CD4-positive, alpha-beta T cell treated with Interleukin-1 beta for 1 hour (primary cell): ENCODE measurements at regions not wholly inside any gene's neighbourhood (a gene's known extent, or its start where the extent isn't known, plus 50 kb on each side); places are given as distances from the start of the nearest gene placed in this dataset.
"Not testable (repeated sequence)": the region's sequence is repeated elsewhere in the genome, so short reads cannot be mapped to it uniquely, and the experiment has no call there.

Experiments used
- DNase-seq, 2 donors: peaks; one replicate each; pipeline ENCODE4 v3.0.0-alpha.2; 2020 to 2022

DNA sequence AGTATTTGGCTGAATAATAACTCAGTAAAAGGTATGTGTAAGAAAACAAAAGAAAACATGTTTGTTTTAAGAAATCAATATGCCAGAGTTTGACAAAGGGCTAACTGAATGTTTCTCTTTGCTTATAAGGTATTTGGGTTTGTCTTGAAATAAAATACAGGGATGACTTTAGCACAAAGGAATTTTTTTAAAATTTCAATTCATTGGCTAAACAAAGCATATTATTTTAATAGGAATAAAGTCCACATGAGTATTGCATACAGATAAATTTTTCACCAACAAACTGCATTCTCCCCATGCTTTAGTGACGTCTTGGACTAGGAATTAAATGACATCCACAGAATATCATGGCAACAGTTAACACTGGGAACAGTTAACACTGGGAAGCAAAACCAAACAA lies 480.0 kb upstream of the JAG1 start:
- no peak for DNase-seq

DNA sequence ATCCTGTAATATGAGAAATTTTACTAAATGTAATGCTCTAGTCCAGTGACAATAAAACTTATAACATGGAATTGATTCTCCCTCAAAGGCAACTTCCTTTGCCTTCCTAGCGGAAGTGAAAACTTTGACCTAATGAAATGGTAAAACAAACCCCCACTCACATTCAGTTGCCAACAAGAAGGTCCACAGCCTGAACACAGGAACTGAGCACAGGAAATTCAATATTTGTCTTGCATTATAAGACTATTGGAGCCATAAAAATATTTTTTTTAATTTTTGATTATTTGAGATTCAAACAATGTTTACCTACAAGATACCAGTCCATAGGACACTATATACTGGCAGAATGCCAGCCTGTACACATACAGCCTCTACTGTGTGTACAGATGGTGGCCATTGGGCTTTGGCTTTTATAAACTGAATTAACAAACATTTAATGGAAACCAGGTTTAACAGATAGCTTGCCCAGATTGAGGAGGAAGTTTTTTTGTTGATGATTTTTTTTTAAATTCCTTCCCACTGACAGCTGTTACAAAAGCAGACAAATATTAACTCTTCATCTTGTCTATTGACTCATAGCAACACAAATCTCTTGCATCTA lies 481.5 kb upstream of the JAG1 start:
- no peak for DNase-seq

DNA sequence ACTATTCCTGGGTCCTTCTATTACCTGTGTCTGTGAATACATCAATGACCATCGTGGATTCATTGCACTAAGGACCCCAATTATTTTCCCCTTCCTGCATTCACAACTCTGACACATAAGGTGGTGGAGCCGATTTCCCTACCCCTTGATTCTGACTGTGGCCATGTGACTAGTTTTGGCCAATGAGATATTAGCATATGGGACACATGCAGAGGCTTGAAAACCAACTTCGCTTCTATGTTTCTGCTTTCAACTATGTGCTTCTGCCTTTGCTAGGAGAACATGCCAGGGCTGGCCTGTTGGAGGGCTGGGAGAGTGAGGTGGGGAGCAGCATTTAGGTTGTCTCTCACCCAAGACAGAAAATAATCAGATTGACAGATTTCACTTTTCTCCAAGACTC lies 483.1 kb upstream of the JAG1 start:
- no peak for DNase-seq

DNA sequence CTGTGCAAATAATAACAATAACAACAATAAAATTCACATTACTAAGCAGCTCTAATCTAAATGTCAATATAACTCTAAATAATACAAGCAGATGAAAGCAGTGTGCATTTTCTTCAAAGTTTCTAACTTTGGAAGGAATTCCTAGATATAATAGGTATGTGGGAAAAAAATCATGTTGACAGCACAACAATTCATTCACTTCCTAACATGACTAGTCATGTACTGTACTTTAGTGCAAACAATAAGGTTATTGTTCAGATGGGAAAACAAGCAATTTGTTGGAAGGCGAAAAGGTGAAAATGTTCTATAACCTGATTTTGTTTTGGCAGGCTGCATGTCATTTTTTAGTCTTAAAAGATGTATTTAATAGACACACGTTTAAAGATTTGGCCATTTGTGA lies 484.3 kb upstream of the JAG1 start:
- DNase-seq, result no peak

DNA sequence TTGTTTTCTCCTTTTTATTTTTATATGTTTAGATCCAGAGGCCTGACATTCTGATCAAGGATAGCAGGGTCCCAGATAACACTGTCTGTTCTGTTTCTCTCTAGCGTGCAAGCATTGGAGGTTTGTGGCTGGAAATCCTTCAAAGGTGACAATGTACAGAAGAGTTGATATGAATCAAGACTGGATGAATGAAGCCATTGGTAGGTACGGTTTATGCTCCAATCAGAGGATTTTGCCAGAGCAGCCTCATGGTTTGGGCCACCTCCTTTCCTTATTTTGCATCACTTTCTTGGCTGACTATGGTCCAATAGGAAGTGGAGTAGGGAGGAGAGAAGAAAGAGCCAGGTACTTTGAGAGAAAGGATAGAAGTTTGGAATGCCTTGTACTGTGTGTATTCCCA lies 484.8 kb upstream of the JAG1 start:
- no peak for DNase-seq

DNA sequence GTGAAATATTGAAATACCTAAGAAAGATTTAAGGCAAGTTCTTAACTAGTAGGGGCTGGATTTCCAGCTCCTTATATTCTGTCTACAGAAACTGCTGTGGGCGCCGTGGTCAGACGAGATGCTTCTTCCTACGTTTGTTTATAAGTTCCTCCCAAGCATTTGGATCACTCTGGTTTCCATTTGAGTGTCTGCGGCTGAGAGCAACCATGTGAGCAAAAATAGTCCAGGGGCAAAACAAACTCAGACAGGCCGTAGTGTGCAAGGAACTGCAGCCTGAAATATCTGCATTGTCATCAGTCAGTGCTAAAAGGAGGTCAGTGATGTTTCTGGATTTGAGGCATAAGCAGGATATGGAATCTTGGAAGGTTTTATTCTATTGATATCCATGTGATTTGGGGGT lies 485.9 kb upstream of the JAG1 start:
- DNase-seq, result no peak

DNA sequence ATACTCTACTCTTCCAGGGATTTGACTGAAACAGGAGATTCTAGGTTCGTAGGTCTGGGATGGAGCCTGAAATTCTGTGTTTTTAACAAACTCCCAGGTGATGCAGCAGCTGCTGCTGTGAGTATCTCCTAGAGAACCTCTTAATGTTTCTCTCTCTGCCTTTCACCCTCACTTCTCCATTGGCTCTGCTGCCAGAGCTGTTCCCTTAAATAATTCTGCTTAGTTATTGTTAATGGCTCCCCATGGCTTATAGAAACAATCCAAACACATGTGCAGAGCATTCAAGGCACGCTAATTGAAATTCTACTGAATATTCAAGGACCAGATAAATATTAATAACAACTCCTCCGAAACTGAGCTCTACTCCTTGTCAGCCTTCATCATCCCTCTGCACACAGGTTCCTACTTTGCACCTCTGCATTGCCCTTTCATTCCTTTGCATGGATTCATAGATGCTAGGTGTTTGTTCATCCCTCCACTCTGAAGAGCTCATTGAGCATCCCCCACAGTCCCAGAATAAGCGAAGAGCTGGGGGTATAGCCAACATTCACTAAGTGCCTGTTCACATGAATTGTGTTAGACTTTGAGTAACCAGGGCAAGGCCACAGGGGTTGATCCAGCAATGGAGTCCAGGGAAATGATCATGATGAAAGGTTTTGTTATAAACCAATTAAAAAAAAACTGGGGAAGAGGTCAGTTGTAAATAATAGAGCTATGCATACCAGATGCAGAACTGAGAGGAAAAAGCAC lies 488.4 kb upstream of the JAG1 start:
- no peak for DNase-seq

DNA sequence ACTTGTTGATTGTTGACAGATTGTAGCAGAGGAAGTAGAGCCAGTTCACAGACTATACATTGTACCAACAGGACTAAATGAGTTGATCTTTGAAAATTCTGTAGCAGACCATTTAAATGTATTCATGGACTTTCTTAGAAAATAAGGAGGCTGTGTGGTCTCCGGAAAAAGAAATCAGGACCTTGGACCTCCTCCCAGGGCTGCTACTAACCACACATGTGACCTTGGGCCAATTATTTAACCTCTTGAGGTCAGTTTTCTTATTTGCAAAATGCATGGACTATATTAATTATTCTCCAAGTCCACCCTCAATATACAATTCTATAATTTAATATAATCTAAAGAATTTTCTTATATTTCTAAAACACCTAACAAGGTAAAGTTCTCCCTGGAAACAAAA lies 492.0 kb upstream of the JAG1 start:
- DNase-seq, result no peak

DNA sequence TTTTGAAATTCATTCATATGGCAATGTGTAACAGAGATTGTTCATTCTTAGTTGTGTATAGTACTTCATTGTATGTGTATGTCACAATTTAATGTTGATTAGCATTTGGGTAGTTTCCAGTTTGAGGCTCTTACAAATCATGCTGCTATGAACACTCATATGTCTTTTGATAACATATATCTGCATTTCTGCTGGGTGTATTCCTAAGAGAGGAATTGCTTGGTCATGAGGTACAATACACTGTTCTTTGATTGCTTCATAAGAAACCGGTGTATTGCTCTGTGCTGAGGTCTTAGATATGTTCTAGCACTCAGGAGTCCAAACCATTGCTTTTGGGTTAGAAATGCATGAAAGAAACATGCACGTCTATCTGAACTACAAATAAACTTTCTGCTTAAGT lies 492.9 kb upstream of the JAG1 start:
- DNase-seq, result no peak

DNA sequence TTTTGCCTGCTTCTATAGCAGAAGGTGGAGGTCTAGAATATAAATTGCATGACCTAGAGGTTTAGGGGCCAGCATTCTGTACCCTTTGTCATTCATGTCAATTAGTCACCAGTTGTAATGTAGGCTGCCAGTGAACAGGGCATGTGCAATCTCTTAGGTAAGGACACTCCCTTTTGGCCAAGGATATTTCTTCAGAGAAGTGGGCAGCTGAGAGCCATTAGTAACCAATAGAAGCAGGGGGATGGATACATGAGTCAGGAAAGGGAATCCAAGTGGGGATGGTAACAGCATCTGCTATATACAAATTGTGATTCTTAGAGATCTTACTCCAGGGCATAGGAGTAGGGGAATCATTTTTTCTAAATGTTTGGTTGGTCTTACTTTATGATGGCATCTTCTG lies 494.2 kb upstream of the JAG1 start:
- DNase-seq, result no peak

DNA sequence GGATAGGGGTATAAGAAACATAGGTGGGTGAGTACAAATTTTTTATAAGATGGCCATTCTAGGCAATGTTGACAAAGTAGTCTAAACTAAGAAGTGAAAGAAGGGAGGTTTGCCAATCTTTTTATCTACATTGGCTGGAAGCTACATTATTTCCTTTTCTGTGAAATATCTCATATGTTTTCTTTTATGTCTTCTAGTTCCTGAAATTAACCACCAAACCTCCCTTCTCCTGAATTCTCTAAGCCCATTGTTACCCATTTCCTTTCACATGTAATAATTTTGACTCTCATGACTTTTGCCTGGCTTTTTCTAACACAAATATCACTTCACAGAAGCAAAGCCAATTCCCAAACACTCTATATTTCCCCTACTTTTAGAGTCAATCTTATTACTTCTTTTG lies 496.2 kb upstream of the JAG1 start:
- DNase-seq, result no peak

DNA sequence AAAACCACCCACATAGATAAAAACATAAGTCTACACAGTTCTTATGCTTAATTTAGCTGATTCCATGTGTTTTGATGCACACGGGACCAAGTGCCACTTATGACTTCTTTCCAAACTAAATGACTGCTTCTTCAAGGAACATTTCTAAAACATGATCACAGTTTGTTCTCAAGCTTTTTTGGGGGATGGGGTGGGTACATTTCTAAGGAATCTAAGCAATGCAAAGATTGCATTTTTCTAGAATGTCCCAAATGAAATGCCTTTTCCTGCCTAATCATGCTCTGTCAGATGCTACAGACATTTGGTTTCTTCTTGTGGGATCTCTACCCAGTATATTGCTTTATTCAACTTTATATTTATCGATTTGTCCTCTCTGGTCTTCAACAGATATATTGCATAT lies 496.8 kb upstream of the JAG1 start:
- DNase-seq, result no peak

DNA sequence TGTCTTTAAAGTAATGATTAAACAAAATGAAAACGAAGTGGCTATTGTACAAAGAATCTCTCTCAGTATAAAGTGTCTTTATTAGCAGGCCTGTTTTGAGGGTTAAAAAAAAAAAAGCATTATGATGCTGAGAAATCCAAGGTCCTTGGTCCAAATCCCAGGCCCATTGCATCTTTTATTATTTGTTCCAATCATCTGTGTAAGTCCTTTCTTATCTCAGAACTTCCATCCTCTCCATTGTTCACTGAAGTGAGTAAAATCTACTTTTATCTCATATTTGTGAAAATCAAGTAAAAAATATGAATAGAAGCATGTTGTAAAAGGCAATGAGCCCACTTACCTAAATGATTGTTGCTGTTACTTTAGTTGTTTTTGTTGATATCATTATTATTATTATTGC lies 499.1 kb upstream of the JAG1 start:
- DNase-seq, result no peak

DNA sequence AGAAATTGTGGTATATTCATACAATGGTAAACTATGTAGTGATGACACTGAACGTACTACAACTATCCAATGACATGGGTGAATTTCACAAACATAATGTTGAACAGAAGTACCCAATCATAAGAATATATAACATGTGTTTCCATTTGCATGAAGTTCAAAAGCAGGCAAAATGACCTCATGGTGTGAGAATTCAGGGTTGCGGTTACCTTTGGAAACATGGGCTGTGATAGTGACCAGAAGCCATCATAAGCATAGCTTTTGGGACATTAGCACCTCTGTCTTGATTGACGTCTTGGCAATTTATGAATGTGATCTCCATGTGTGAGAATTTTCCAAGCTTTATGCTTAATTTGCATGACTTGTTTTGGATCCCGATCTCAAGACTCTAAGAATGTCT lies 500.1 kb upstream of the JAG1 start:
- DNase-seq, result no peak

DNA sequence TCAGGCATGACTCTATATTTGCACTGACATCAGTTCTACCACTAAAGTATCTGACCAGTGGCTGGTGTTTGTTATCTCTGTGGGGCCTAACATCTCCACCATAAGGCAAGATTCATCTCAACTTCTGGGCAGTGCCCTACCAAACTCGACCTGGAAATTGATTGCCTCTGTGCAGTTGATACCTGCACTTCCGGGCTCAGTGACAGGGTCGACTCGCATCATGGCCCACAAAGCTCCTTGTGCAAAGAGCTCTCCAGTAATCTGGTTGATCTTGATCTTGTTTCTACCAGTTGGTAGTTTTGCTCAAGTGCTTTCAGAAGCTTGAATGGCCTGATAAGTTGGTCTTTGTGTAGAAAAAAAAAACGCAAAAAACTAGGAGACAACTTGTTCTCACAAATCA lies 501.1 kb upstream of the JAG1 start:
- DNase-seq, result no peak

DNA sequence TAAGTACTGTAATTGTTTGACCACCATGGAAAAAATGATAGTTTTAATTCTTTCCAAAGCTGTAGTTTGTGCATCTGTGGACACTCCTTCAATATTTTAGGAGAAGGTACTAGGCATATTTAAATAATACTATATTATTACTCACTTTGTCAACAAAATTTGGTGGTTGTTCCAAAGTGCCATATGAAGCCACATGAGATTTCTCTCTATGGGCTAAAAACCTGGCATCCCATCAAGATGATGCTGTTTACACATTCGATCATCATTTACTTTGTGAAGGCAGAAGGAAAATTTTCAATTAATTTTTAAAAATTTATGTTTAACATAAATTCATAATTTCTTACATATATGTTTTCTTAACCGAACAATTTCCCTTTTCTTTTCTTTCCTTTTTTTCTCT lies 502.6 kb upstream of the JAG1 start:
- DNase-seq, result no peak

DNA sequence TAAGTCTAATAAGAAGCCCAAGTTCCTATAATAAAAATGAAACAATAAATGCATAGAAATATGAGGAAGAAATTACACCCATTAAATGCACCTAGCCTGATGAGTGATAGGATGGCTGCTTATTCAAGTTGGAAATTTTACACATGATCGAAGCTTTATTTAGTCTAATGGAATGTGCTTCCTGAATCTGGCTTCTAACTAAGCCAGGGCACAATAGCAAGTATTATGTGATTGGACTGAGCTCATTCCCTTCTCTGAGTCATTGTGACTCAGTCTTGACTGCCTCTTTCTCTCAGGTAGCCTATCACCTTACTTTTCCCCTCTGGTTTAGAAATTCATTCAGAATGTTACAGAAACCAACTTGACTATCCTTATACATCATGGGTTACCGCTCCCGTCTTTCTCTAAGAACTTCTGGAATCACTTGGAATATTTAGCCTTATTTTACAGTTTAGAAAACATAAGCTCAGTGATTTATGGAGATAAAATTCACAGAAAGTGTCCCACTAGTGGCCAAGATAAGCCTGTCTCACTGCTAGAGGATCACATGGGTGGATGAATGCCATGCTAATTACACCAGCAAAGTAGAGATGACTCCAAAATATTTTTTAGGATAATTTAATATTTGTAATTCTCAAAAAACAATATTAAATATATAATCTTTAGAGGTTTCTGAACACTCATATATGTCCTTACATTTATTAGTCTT lies 505.3 kb upstream of the JAG1 start:
- DNase-seq, result no peak

DNA sequence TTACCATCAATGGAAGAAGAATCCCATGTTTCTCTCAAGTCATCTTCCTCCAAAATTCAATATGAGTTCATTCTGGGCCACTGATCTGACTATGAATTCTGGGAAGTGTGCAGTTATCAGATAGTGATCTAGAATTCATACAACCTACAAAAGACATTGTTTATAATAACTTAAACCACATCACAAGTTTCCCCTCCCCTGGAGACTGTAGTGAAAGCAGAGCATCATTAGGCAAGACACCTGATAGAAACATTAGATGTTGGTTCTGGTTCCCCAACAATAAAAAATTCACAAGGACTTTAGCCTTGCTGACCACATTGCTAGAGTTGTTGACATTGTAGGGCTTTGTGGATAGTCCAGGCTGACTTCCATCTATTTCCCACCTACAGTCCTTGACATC lies 506.4 kb upstream of the JAG1 start:
- no peak for DNase-seq

DNA sequence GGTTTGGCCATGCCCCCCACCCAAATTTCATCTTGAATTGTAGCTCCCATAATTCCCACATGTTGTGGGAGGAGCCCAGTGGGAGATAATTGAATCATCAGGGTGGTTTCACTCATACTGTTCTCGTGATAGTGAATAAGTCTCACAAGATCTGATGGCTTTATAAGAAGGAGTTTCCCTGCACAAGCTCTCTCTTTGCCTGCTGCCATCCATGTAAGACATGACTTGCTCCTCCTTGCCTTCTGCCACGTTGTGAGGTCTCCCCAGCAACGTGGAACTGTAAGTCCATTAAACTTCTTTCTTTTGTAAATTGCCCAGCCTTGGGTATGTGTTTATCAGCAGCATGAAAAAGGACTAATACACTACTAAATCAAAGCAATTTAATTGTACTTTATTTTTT lies 507.3 kb upstream of the JAG1 start:
- DNase-seq, result not testable (repeated sequence)

DNA sequence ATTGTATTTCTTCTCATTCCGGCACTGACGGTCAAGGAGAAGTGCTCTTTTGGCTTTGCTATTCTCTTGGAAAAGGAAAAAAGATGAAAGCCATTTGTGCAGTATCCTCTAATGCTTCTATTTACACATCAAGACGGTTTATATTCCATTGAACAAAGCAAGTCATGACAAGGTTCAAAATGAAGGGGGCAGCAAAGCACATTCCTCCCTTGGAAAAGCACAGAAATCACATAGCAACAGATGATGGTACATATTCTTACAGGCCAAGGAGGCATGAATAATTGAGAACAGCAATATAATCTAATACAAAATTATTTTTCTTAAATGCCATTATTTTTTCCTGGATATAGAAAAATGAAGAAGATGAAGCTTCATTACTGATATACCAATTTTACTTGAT lies 508.2 kb upstream of the JAG1 start:
- DNase-seq, result no peak

DNA sequence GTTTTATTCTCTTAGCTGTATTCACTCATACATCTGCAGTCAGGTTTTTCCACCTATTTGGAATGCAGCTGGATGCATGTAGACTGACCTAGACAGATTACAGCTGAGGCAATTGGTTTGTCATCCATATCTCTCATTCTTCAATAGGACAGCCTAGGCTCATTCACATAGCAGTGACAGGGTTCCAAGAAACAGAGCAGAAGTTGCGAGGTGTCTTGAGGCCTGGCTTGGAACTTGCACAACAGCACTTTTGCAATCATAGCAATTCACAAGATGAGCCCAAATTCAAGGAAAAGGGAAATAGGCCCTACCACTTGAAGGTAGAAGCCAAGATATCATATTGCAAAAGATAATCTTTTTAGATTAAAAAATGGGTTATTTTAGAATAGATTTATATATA lies 508.9 kb upstream of the JAG1 start:
- peak in 1 of 2 donors; percentile 7 for DNase-seq

DNA sequence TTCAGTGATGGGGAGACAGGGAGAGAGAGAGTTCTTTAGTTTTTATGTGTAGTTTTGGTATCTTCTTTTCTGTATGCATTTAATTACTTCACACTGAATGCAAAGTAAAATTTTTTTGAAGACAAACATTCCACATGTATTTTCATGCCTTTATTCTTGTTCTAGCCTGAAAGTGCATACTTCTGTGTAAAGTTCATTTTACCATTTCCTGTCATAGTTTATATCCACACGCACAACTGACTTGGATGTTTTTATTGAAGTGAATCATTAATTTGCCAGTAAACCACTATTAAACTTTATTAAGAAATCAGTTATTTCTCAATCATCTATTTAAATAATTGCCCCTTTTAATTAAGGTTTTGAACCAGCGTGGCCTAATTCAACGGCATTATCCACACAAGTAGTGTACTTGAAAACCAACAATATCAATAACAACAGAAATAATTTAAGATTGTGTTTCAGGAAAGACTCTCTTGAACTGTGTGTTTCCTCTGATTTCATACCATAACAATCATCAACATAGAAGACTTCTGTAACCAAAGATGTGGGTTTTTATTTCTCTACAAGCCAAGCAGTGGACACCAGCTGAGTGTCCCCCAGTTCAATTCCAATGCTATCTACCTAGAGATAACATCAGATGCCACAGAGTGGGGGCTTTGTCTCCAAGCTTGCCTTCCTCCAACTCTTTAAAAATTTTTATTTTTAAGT lies 512.7 kb upstream of the JAG1 start:
- no peak for DNase-seq

DNA sequence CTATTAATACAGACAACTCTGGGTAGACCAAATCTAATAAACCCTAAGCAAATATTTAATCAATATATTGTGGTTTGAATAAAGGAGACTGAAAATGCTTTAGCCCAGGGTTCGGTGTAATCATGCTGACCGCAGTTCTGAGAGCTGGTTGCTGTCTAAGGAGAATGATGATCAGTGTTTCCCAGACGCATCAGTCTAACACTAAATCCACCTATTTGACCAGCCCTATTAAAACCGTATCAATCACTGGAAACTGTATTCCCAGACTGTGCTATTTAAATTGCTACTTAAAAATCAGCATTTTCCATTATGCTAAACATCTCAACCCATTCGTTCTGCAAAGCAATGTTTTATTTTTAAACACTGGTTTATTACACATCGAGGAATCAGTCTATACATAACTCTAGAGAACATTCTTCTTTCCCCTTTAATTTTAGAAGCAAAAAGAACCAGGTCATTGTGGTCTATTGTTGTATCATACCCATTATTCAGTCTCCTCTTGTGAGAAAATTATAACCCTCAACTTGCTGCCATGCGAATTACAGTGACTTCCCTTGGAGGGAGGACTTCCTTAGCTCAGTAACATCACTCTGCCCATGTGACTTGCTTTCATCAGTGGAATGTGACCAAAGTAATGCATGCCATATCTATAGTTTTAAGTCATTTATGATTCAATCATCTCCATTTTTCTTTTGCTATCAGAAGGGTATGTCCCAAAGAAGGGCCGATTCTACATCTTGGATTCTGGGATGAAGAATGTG lies 515.2 kb upstream of the JAG1 start:
- no peak for DNase-seq
